K562 (cell line): ENCODE measurements at regions not wholly inside any gene's neighbourhood (a gene's known extent, or its start where the extent isn't known, plus 50 kb on each side); places are given as distances from the start of the nearest gene placed in this dataset.

Source experiments
- CGGBP1 ChIP-seq: fragments of 250-450 bp; sonication (Bioruptor Pico); IDR thresholded peaks from 2 replicates; pipeline ENCODE4 v1.9.0; 2021; ENCODE audit warnings: mild to moderate bottlenecking
- DACH1 ChIP-seq: fragments of 450-650 bp; IDR thresholded peaks from 2 replicates; pipeline ENCODE4 v1.6.1; 2018; ENCODE audit not compliant: partially characterized antibody
- E2F1 ChIP-seq: sonication (generic); formaldehyde crosslinking; IDR thresholded peaks from 2 replicates; pipeline ENCODE4 v1.8.1; 2023; ENCODE audit warnings: mild to moderate bottlenecking, missing genetic modification reagents, moderate library complexity
- EP300 ChIP-seq: IDR thresholded peaks from 2 replicates; pipeline ENCODE4 v1.6.1; 2012; ENCODE audit warnings: low read length, improper control_type of control experiment
- HNRNPH1 ChIP-seq: fragments of 200-400 bp; formaldehyde crosslinking; optimal IDR thresholded peaks from 2 replicates; pipeline ENCODE3; 2017; ENCODE audit warnings: low read depth, mild to moderate bottlenecking, low read length, moderate library complexity
- PYGO2 ChIP-seq: fragments of 450-650 bp; IDR thresholded peaks from 2 replicates; pipeline ENCODE4 v1.6.1; 2016; ENCODE audit warnings: mild to moderate bottlenecking, missing genetic modification characterization, moderate library complexity, missing compliant biosample characterization
- SNIP1 ChIP-seq: fragments of 450-650 bp; IDR thresholded peaks from 2 replicates; pipeline ENCODE4 v1.7.1; 2017; ENCODE audit warnings: low read depth, mild to moderate bottlenecking
- SRSF1 ChIP-seq: fragments of 200-400 bp; formaldehyde crosslinking; IDR thresholded peaks from 2 replicates; pipeline ENCODE4 v1.6.1; 2017; ENCODE audit warnings: mild to moderate bottlenecking, low read depth, low read length, moderate library complexity
- ZNF592 ChIP-seq: fragments of 450-650 bp; IDR thresholded peaks from 2 replicates; pipeline ENCODE4 v1.6.1; 2017; ENCODE audit warnings: antibody characterized with exemption, mild to moderate bottlenecking
- TF ChIP-seq, protein P1 (sequence below): IDR thresholded peaks from 3 replicates; pipeline ENCODE4 v1.6.1; 2011; ENCODE audit warnings: borderline replicate concordance, mild to moderate bottlenecking, moderate library complexity; ENCODE audit not compliant: insufficient read length; ENCODE audit errors: extremely low read depth
- TF ChIP-seq, protein P2 (sequence below): fragments of 150-350 bp; IDR thresholded peaks from 2 replicates; pipeline ENCODE4 v1.6.1; 2014; ENCODE audit warnings: low read depth, mild to moderate bottlenecking, low read length, borderline replicate concordance

GRCh38 chr4:177692907-177693306, 250.7 kb upstream of the AGA start (continued):
- TF ChIP-seq E2F1: no peak
- no peak for TF ChIP-seq ZNF592
- TF ChIP-seq EP300: no peak
- no peak for TF ChIP-seq PYGO2 (tag)
- no peak for TF ChIP-seq SRSF1
- no peak for TF ChIP-seq SNIP1
- TF ChIP-seq, protein P1, sequence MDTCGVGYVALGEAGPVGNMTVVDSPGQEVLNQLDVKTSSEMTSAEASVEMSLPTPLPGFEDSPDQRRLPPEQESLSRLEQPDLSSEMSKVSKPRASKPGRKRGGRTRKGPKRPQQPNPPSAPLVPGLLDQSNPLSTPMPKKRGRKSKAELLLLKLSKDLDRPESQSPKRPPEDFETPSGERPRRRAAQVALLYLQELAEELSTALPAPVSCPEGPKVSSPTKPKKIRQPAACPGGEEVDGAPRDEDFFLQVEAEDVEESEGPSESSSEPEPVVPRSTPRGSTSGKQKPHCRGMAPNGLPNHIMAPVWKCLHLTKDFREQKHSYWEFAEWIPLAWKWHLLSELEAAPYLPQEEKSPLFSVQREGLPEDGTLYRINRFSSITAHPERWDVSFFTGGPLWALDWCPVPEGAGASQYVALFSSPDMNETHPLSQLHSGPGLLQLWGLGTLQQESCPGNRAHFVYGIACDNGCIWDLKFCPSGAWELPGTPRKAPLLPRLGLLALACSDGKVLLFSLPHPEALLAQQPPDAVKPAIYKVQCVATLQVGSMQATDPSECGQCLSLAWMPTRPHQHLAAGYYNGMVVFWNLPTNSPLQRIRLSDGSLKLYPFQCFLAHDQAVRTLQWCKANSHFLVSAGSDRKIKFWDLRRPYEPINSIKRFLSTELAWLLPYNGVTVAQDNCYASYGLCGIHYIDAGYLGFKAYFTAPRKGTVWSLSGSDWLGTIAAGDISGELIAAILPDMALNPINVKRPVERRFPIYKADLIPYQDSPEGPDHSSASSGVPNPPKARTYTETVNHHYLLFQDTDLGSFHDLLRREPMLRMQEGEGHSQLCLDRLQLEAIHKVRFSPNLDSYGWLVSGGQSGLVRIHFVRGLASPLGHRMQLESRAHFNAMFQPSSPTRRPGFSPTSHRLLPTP: no peak
- TF ChIP-seq CGGBP1 (CRISPR knock-in tag): no peak
- no peak for TF ChIP-seq HNRNPH1
- TF ChIP-seq, protein P2, sequence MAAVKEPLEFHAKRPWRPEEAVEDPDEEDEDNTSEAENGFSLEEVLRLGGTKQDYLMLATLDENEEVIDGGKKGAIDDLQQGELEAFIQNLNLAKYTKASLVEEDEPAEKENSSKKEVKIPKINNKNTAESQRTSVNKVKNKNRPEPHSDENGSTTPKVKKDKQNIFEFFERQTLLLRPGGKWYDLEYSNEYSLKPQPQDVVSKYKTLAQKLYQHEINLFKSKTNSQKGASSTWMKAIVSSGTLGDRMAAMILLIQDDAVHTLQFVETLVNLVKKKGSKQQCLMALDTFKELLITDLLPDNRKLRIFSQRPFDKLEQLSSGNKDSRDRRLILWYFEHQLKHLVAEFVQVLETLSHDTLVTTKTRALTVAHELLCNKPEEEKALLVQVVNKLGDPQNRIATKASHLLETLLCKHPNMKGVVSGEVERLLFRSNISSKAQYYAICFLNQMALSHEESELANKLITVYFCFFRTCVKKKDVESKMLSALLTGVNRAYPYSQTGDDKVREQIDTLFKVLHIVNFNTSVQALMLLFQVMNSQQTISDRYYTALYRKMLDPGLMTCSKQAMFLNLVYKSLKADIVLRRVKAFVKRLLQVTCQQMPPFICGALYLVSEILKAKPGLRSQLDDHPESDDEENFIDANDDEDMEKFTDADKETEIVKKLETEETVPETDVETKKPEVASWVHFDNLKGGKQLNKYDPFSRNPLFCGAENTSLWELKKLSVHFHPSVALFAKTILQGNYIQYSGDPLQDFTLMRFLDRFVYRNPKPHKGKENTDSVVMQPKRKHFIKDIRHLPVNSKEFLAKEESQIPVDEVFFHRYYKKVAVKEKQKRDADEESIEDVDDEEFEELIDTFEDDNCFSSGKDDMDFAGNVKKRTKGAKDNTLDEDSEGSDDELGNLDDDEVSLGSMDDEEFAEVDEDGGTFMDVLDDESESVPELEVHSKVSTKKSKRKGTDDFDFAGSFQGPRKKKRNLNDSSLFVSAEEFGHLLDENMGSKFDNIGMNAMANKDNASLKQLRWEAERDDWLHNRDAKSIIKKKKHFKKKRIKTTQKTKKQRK: no peak
- no peak for TF ChIP-seq DACH1
